Right lobe of liver (tissue), 4 donors: ENCODE measurements at regions not wholly inside any gene's neighbourhood (a gene's known extent, or its start where the extent isn't known, plus 50 kb on each side); places are given as distances from the start of the nearest gene placed in this dataset.

Experiments used
- CTCF ChIP-seq, 4 donors: fragments of 200-600 bp in 3 of 4; fragments of 450-650 bp in 1 of 4; IDR thresholded peaks; one replicate each; pipeline versions ENCODE4 v1.5.1 to v1.8.0; 2016 to 2022; ENCODE audit warnings: antibody characterized with exemption in 4 of 4, mild to moderate bottlenecking in 2 of 4
- POLR2A ChIP-seq: fragments of 450-650 bp; IDR thresholded peaks from one replicate; pipeline ENCODE4 v1.6.1; 2017; ENCODE audit warnings: antibody characterized with exemption, mild to moderate bottlenecking
- donor health status: DM: no; HTN: no; CAD: no.
- donor health status: DM: no; HTN: no; CAD: no.
- donor health status: DM: no; HTN: yes; CAD: no.

DNA sequence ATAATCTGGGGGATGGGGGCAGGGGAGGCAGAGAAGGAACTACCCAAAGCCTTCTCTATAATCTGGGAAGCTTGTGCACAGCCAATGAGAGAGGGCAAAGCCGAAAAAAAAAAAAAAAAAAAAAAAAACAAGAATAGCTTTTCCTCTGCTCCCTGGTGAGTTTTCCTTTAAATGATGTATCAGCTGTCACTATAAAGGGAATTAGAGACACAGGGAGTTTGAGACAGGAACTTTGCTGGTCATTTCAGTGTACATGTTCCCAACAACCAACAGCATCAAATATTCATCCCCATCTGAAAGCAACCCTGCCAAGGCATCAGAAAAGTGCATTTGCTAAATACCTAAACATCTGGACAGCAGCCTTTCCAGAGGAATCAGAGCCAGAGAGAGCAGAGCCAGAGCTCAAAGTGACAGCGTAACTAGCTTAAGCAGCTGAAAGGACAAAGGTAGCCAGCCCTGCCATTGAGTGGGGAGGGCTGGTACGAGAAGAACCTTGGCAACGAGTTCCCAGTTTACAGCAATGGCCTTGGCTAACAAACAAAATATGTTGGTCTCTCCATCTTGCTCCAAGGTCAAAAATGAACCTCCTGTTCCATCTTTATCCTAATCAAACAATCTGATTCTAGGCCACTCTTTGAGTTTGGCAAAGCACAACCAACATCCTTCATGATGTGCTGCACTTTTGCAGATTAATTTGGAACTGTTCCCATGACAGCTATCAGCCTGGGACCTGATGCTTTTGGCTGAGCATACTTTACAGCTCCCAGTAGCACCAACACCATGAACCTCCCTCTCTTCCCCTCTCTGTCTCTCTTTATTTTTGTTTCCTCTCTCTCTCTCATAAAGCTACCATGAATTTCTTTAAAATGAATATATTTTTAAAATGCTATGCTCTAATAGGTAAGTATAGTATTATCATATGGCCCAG lies 143.7 kb upstream of the GNAO1 start:
- TF ChIP-seq CTCF (IDR thresholded peaks at IDR 0.05) (no peak), POLR2A (no peak)
